ENCODE measurements at regions not wholly inside any gene's neighbourhood (a gene's known extent, or its start where the extent isn't known, plus 50 kb on each side); places are given as distances from the start of the nearest gene placed in this dataset.

DNA sequence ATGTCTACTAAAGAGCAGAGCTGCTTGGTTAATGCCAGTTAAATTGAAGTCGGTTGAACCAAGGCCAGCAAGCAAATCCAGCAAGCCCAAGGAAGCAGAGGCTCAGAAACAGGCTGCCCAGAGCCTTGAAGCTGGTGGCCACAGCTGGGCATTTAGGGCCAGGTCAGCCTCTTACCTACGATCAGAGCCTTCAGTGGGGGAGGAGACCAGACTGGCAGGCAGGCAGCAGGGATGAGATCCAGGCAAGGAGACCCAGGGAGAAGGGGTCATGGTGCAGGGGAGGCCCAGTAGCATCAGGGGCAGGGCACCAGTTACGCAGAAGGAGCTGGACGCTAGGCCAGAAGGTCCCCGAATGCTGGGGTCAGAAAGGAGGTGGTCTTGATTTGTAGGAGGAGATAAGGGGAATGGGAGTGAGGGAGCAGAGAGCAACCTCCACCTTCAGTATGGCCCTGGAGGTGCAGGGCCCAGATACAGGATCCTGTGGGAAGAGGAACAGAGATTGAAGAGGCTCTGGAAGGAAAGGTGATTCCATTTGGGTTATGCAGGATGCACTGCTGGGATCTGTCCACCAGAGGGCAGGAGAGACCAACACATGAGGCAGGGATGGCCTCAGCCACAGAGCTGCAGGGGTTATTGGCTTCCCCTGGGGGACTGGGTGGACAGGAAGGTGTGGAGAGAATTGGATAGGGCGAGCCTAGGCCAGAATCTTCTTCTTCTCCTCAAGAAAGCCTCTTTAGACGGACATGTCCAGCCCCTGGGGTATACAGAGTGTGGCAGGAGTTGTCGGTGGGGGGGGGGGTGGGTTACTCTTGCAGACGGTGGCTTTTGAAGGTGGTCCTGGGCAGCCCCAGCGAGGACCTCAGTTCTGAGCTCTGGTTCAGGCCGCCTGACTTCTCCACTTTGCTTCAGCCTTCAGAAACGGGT is 132.6 kb upstream of the PODXL start:
- TF ChIP-seq, protein P1, sequence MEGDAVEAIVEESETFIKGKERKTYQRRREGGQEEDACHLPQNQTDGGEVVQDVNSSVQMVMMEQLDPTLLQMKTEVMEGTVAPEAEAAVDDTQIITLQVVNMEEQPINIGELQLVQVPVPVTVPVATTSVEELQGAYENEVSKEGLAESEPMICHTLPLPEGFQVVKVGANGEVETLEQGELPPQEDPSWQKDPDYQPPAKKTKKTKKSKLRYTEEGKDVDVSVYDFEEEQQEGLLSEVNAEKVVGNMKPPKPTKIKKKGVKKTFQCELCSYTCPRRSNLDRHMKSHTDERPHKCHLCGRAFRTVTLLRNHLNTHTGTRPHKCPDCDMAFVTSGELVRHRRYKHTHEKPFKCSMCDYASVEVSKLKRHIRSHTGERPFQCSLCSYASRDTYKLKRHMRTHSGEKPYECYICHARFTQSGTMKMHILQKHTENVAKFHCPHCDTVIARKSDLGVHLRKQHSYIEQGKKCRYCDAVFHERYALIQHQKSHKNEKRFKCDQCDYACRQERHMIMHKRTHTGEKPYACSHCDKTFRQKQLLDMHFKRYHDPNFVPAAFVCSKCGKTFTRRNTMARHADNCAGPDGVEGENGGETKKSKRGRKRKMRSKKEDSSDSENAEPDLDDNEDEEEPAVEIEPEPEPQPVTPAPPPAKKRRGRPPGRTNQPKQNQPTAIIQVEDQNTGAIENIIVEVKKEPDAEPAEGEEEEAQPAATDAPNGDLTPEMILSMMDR (IDR thresholded peaks at IDR 0.05; ENCODE audit: insufficient read depth, low read depth, low read length) = peak; percentile 97
- no peak for TF ChIP-seq EZH2 (IDR thresholded peaks at IDR 0.05; ENCODE audit: insufficient read depth, low read length)

All from astrocyte (in vitro differentiated cells and primary cell).